WTC11 (cell line): ENCODE measurements at regions not wholly inside any gene's neighbourhood (a gene's known extent, or its start where the extent isn't known, plus 50 kb on each side); places are given as distances from the start of the nearest gene placed in this dataset.

Source experiments
- ATAC-seq: fragments of 200-7000 bp; cut with Tn5 transposase; 2 replicates; pipeline ENCODE4 v1.10.0; 2021; ENCODE audit warnings: mild to moderate bottlenecking, moderate library complexity
- CTCF ChIA-PET: fragments of 300-600 bp; sonication (Branson Sonifier 250); formaldehyde crosslinking; loops from one replicate; lab custom pipeline; 2021; ENCODE audit warnings: antibody characterized with exemption; lab: Charles Lee
- POLR2A ChIA-PET: fragments of 350-600 bp; sonication (Branson Sonifier 250); formaldehyde crosslinking; loops from one replicate; lab custom pipeline; 2021; ENCODE audit warnings: antibody characterized with exemption; lab: Charles Lee
- DNase-seq: peaks from one replicate; pipeline ENCODE4 v3.0.0; 2021; ENCODE audit warnings: low spot score
- H3K27ac Mint-ChIP-seq: 2 replicates; pipeline ENCODE4 v1.8.0; 2021; ENCODE audit warnings: mixed read lengths
- H3K27me3 Mint-ChIP-seq: 2 replicates; pipeline ENCODE4 v1.8.0; 2021; ENCODE audit warnings: low read depth, mild to moderate bottlenecking, moderate library complexity, mixed read lengths
- H3K36me3 Mint-ChIP-seq: 2 replicates; pipeline ENCODE4 v1.8.0; 2021; ENCODE audit warnings: mixed read lengths
- H3K4me1 Mint-ChIP-seq: 2 replicates; pipeline ENCODE4 v1.8.0; 2022; ENCODE audit warnings: mixed read lengths
- H3K4me3 Mint-ChIP-seq: 2 replicates; pipeline ENCODE4 v1.8.0; 2021; ENCODE audit warnings: mild to moderate bottlenecking, moderate library complexity, mixed read lengths
- H3K9me3 Mint-ChIP-seq: 2 replicates; pipeline ENCODE4 v1.8.0; 2021; ENCODE audit warnings: mixed read lengths
- AFF4 ChIP-seq: sonication (generic); formaldehyde crosslinking; IDR thresholded peaks from 2 replicates; pipeline ENCODE4 v1.8.1; 2023; ENCODE audit warnings: mild to moderate bottlenecking, missing genetic modification reagents, borderline replicate concordance
- ATF3 ChIP-seq: sonication (generic); formaldehyde crosslinking; conservative IDR thresholded peaks from 2 replicates; pipeline ENCODE4 v1.8.1; 2022; ENCODE audit warnings: mild to moderate bottlenecking, missing genetic modification reagents
- E2F4 ChIP-seq: sonication (generic); formaldehyde crosslinking; IDR thresholded peaks from 2 replicates; pipeline ENCODE4 v1.8.1; 2022; ENCODE audit warnings: low read depth, mild to moderate bottlenecking, moderate library complexity, missing genetic modification reagents, borderline replicate concordance
- ELF4 ChIP-seq: sonication (generic); formaldehyde crosslinking; IDR thresholded peaks from 2 replicates; pipeline ENCODE4 v1.8.1; 2022; ENCODE audit warnings: low read depth, mild to moderate bottlenecking, moderate library complexity, missing genetic modification reagents
- FOXP1 ChIP-seq: sonication (generic); formaldehyde crosslinking; IDR thresholded peaks from 2 replicates; pipeline ENCODE4 v1.8.0; 2022; ENCODE audit warnings: missing genetic modification reagents, mild to moderate bottlenecking, moderate library complexity, borderline replicate concordance
- GRHL2 ChIP-seq: fragments of 250-450 bp; sonication (Bioruptor Pico); IDR thresholded peaks from 2 replicates; pipeline ENCODE4 v1.8.0; 2022; ENCODE audit warnings: mild to moderate bottlenecking, moderate library complexity; ENCODE audit not compliant: insufficient replicate concordance, severe bottlenecking
- HMGXB4 ChIP-seq: sonication (generic); formaldehyde crosslinking; IDR thresholded peaks from 2 replicates; pipeline ENCODE4 v1.8.1; 2023; ENCODE audit warnings: mild to moderate bottlenecking, moderate library complexity, missing genetic modification reagents
- MLX ChIP-seq: sonication (generic); formaldehyde crosslinking; IDR thresholded peaks from 2 replicates; pipeline ENCODE4 v1.8.1; 2023; ENCODE audit warnings: mild to moderate bottlenecking, missing genetic modification reagents, moderate library complexity
- NFYB ChIP-seq: sonication (generic); formaldehyde crosslinking; conservative IDR thresholded peaks from 2 replicates; pipeline ENCODE4 v1.8.0; 2022; ENCODE audit warnings: low read depth, missing genetic modification reagents
- NR2C2 ChIP-seq: sonication (generic); formaldehyde crosslinking; IDR thresholded peaks from 2 replicates; pipeline ENCODE4 v1.8.0; 2022; ENCODE audit warnings: mild to moderate bottlenecking, missing genetic modification reagents
- PRRX2 ChIP-seq: fragments of 250-450 bp; sonication (Bioruptor Pico); IDR thresholded peaks from 2 replicates; pipeline ENCODE4 v1.8.0; 2021; ENCODE audit warnings: mild to moderate bottlenecking
- SMAD3 ChIP-seq: sonication (generic); formaldehyde crosslinking; IDR thresholded peaks from 2 replicates; pipeline ENCODE4 v1.8.0; 2022; ENCODE audit warnings: missing genetic modification reagents, mild to moderate bottlenecking, borderline replicate concordance
- SMAD4 ChIP-seq: sonication (generic); formaldehyde crosslinking; IDR thresholded peaks from 2 replicates; pipeline ENCODE4 v1.8.0; 2022; ENCODE audit warnings: mild to moderate bottlenecking, missing genetic modification reagents
- ZNF416 ChIP-seq: fragments of 250-450 bp; sonication (Bioruptor Pico); IDR thresholded peaks from 2 replicates; pipeline ENCODE4 v1.9.0; 2021; ENCODE audit warnings: mild to moderate bottlenecking, inconsistent platforms
- TF ChIP-seq, protein P1 (sequence below): sonication (generic); formaldehyde crosslinking; IDR thresholded peaks from 2 replicates; pipeline ENCODE4 v1.8.1; 2023; ENCODE audit warnings: mild to moderate bottlenecking, missing genetic modification reagents, moderate library complexity
- TF ChIP-seq, protein P2 (sequence below): sonication (generic); formaldehyde crosslinking; IDR thresholded peaks from 2 replicates; pipeline ENCODE4 v1.8.1; 2023; ENCODE audit warnings: mild to moderate bottlenecking, missing genetic modification reagents
- TF ChIP-seq, protein P3 (sequence below): fragments of 250-450 bp; sonication (Bioruptor Pico); IDR thresholded peaks from 2 replicates; pipeline ENCODE4 v1.8.0; 2021; ENCODE audit warnings: mild to moderate bottlenecking
- TF ChIP-seq, protein P4 (sequence below): sonication (generic); formaldehyde crosslinking; IDR thresholded peaks from 2 replicates; pipeline ENCODE4 v1.8.1; 2023; ENCODE audit warnings: mild to moderate bottlenecking, missing genetic modification reagents

DNA sequence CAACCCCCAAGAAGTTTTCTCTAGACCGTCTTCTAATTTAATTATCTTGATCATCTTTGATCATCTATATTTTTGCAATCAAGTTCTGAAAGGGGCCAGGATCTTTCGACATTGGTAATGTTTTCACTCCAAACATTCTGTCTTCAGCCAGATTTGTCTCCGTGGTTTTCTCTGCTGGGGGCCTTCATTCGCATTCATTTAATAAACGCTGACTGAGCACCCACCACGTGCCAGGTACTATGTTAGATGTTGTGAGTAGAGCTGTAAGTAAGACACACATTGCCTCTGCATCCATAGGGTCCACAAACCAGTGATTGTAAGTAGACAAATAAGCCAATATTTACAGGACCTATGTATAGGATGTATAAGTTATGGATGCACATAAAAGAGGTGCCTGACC lies 134.5 kb upstream of the MROH9 start:
- TF ChIP-seq AFF4 (CRISPR knock-in tag) = no peak
- no peak for TF ChIP-seq SMAD4
- no peak for TF ChIP-seq MLX (CRISPR knock-in tag)
- TF ChIP-seq, protein P1, sequence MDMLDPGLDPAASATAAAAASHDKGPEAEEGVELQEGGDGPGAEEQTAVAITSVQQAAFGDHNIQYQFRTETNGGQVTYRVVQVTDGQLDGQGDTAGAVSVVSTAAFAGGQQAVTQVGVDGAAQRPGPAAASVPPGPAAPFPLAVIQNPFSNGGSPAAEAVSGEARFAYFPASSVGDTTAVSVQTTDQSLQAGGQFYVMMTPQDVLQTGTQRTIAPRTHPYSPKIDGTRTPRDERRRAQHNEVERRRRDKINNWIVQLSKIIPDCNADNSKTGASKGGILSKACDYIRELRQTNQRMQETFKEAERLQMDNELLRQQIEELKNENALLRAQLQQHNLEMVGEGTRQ = no peak
- no peak for TF ChIP-seq PRRX2 (CRISPR knock-in tag)
- TF ChIP-seq ZNF416 (CRISPR knock-in tag) = no peak
- no peak for TF ChIP-seq E2F4 (CRISPR knock-in tag)
- no peak for TF ChIP-seq SMAD3 (CRISPR knock-in tag)
- TF ChIP-seq, protein P2, sequence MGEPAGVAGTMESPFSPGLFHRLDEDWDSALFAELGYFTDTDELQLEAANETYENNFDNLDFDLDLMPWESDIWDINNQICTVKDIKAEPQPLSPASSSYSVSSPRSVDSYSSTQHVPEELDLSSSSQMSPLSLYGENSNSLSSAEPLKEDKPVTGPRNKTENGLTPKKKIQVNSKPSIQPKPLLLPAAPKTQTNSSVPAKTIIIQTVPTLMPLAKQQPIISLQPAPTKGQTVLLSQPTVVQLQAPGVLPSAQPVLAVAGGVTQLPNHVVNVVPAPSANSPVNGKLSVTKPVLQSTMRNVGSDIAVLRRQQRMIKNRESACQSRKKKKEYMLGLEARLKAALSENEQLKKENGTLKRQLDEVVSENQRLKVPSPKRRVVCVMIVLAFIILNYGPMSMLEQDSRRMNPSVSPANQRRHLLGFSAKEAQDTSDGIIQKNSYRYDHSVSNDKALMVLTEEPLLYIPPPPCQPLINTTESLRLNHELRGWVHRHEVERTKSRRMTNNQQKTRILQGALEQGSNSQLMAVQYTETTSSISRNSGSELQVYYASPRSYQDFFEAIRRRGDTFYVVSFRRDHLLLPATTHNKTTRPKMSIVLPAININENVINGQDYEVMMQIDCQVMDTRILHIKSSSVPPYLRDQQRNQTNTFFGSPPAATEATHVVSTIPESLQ (CRISPR knock-in tag) = no peak
- TF ChIP-seq NFYB (CRISPR knock-in tag) = no peak
- TF ChIP-seq ATF3 (CRISPR knock-in tag) = no peak
- TF ChIP-seq FOXP1 (CRISPR knock-in tag) = no peak
- TF ChIP-seq, protein P3, sequence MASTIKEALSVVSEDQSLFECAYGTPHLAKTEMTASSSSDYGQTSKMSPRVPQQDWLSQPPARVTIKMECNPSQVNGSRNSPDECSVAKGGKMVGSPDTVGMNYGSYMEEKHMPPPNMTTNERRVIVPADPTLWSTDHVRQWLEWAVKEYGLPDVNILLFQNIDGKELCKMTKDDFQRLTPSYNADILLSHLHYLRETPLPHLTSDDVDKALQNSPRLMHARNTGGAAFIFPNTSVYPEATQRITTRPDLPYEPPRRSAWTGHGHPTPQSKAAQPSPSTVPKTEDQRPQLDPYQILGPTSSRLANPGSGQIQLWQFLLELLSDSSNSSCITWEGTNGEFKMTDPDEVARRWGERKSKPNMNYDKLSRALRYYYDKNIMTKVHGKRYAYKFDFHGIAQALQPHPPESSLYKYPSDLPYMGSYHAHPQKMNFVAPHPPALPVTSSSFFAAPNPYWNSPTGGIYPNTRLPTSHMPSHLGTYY (CRISPR knock-in tag) = no peak
- no peak for TF ChIP-seq HMGXB4 (CRISPR knock-in tag)
- no peak for TF ChIP-seq ELF4
- TF ChIP-seq, protein P4, sequence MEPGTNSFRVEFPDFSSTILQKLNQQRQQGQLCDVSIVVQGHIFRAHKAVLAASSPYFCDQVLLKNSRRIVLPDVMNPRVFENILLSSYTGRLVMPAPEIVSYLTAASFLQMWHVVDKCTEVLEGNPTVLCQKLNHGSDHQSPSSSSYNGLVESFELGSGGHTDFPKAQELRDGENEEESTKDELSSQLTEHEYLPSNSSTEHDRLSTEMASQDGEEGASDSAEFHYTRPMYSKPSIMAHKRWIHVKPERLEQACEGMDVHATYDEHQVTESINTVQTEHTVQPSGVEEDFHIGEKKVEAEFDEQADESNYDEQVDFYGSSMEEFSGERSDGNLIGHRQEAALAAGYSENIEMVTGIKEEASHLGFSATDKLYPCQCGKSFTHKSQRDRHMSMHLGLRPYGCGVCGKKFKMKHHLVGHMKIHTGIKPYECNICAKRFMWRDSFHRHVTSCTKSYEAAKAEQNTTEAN (CRISPR knock-in tag) = no peak
- no peak for TF ChIP-seq GRHL2 (CRISPR knock-in tag)
- TF ChIP-seq NR2C2 (CRISPR knock-in tag) = no peak
- Mint-ChIP-seq H3K4me3 (no peak overlapping the region), H3K27me3 (no peaks in the 10 kb centered on the region), H3K36me3 (no peaks in the 10 kb centered on the region), H3K27ac (peak overlapping the region; percentile 29; the same call in 1 of the 2 replicates), H3K9me3 (no peaks in the 10 kb centered on the region), H3K4me1 (peaks cover 19% of the 10 kb centered on the region)
- CTCF ChIA-PET = no interaction called here
- POLR2A ChIA-PET = no interaction called here
- DNase-seq (no peak), ATAC-seq (no peak)
